ENCODE measurements at regions not wholly inside any gene's neighbourhood (a gene's known extent, or its start where the extent isn't known, plus 50 kb on each side); places are given as distances from the start of the nearest gene placed in this dataset.

- Histone ChIP-seq H3K27ac (ENCODE audit: low read depth, low read length) (no peak overlapping the region), H3F3A (ENCODE audit: control insufficient read depth, insufficient read depth) (no peaks in the 10 kb centered on the region), H3K9me2 (replicated peaks; ENCODE audit: control insufficient read depth, low read length) (no peaks in the 10 kb centered on the region), H3K4me2 (ENCODE audit: low read length) (no peak overlapping the region), H3K79me2 (ENCODE audit: control insufficient read depth, low read length) (no peaks in the 10 kb centered on the region), H3K27me3 (ENCODE audit: control insufficient read depth, low read length) (no peaks in the 10 kb centered on the region; the same call in 1 of the 2 replicates), H4K20me1 (ENCODE audit: control insufficient read depth, insufficient read depth, low read depth, low read length) (no peaks in the 10 kb centered on the region), H3K9me3 (ENCODE audit: control insufficient read depth, insufficient read depth, low read length) (no peaks in the 10 kb centered on the region), H3K4me3 (ENCODE audit: low read length) (no peak overlapping the region), H3K4me1 (ENCODE audit: control insufficient read depth, low read length) (no peaks in the 10 kb centered on the region), H3K36me3 (ENCODE audit: control insufficient read depth, low read length) (no peaks in the 10 kb centered on the region)
- TF ChIP-seq EZH2phosphoT487 (IDR thresholded peaks at IDR 0.05; ENCODE audit: borderline replicate concordance, low read length): no peak
- no peak for TF ChIP-seq CTCF (IDR thresholded peaks at IDR 0.05; ENCODE audit: low read depth, low read length, poor library complexity, severe bottlenecking)
Measured at GRCh38 chr12:97394657-97395056, 67.9 kb upstream of the RMST start.

- H3F3A ChIP-seq (ENCODE audit: control insufficient read depth, insufficient read depth): no peaks in the 10 kb centered on the region
- no peak overlapping the region for H3K27ac ChIP-seq (ENCODE audit: low read depth, low read length)
- no peak overlapping the region for H3K4me3 ChIP-seq (ENCODE audit: low read length)
- no peaks in the 10 kb centered on the region for H4K20me1 ChIP-seq (ENCODE audit: control insufficient read depth, insufficient read depth, low read depth, low read length)
- no peaks in the 10 kb centered on the region for H3K79me2 ChIP-seq (ENCODE audit: control insufficient read depth, low read length)
- no peaks in the 10 kb centered on the region for H3K36me3 ChIP-seq (ENCODE audit: control insufficient read depth, low read length)
- H3K9me3 ChIP-seq (ENCODE audit: control insufficient read depth, insufficient read depth, low read length): no peaks in the 10 kb centered on the region
- H3K4me2 ChIP-seq (ENCODE audit: low read length): no peak overlapping the region
- no peak for TF ChIP-seq EZH2phosphoT487 (IDR thresholded peaks at IDR 0.05; ENCODE audit: borderline replicate concordance, low read length)
- no peak for TF ChIP-seq CTCF (IDR thresholded peaks at IDR 0.05; ENCODE audit: low read depth, low read length, poor library complexity, severe bottlenecking)
- H3K27me3 ChIP-seq (ENCODE audit: control insufficient read depth, low read length): no peaks in the 10 kb centered on the region
- H3K9me2 ChIP-seq (replicated peaks; ENCODE audit: control insufficient read depth, low read length): no peaks in the 10 kb centered on the region
- H3K4me1 ChIP-seq (ENCODE audit: control insufficient read depth, low read length): no peaks in the 10 kb centered on the region
Measured at GRCh38 chr12:97397008-97397407, 65.6 kb upstream of the RMST start.

GRCh38 chr12:97398704-97399103 lies 63.9 kb upstream of the RMST start:
- Histone ChIP-seq H3K4me1 (ENCODE audit: control insufficient read depth, low read length) (no peaks in the 10 kb centered on the region), H3K36me3 (ENCODE audit: control insufficient read depth, low read length) (no peaks in the 10 kb centered on the region), H3K4me2 (ENCODE audit: low read length) (no peak overlapping the region), H4K20me1 (ENCODE audit: control insufficient read depth, insufficient read depth, low read depth, low read length) (no peaks in the 10 kb centered on the region), H3K79me2 (ENCODE audit: control insufficient read depth, low read length) (no peaks in the 10 kb centered on the region), H3K27me3 (ENCODE audit: control insufficient read depth, low read length) (no peaks in the 10 kb centered on the region), H3K9me2 (replicated peaks; ENCODE audit: control insufficient read depth, low read length) (no peaks in the 10 kb centered on the region), H3F3A (ENCODE audit: control insufficient read depth, insufficient read depth) (no peaks in the 10 kb centered on the region), H3K4me3 (ENCODE audit: low read length) (no peak overlapping the region), H3K27ac (ENCODE audit: low read depth, low read length) (no peak overlapping the region), H3K9me3 (ENCODE audit: control insufficient read depth, insufficient read depth, low read length) (no peaks in the 10 kb centered on the region)
- no peak for TF ChIP-seq EZH2phosphoT487 (IDR thresholded peaks at IDR 0.05; ENCODE audit: borderline replicate concordance, low read length)
- TF ChIP-seq CTCF (IDR thresholded peaks at IDR 0.05; ENCODE audit: low read depth, low read length, poor library complexity, severe bottlenecking): no peak

- no peaks in the 10 kb centered on the region for H3K79me2 ChIP-seq (ENCODE audit: control insufficient read depth, low read length)
Measured at GRCh38 chr12:97404093-97404492, 58.5 kb upstream of the RMST start.

More at GRCh38 chr12:97404093-97404492, 58.5 kb upstream of the RMST start:
- Histone ChIP-seq H3F3A (ENCODE audit: control insufficient read depth, insufficient read depth) (no peaks in the 10 kb centered on the region), H3K27me3 (ENCODE audit: control insufficient read depth, low read length) (no peaks in the 10 kb centered on the region), H3K4me3 (ENCODE audit: low read length) (no peak overlapping the region), H3K9me3 (ENCODE audit: control insufficient read depth, insufficient read depth, low read length) (no peaks in the 10 kb centered on the region), H4K20me1 (ENCODE audit: control insufficient read depth, insufficient read depth, low read depth, low read length) (no peaks in the 10 kb centered on the region), H3K9me2 (replicated peaks; ENCODE audit: control insufficient read depth, low read length) (no peaks in the 10 kb centered on the region), H3K4me1 (ENCODE audit: control insufficient read depth, low read length) (no peaks in the 10 kb centered on the region), H3K4me2 (ENCODE audit: low read length) (no peak overlapping the region), H3K36me3 (ENCODE audit: control insufficient read depth, low read length) (no peaks in the 10 kb centered on the region), H3K27ac (ENCODE audit: low read depth, low read length) (no peak overlapping the region)
- TF ChIP-seq CTCF (IDR thresholded peaks at IDR 0.05; ENCODE audit: low read depth, low read length, poor library complexity, severe bottlenecking) (no peak), EZH2phosphoT487 (IDR thresholded peaks at IDR 0.05; ENCODE audit: borderline replicate concordance, low read length) (no peak)

Measured in DOHH2 (cell line).